HG02571 (cell line): ENCODE measurements at regions not wholly inside any gene's neighbourhood (a gene's known extent, or its start where the extent isn't known, plus 50 kb on each side); places are given as distances from the start of the nearest gene placed in this dataset.

Experiments used
- ATAC-seq: cut with Tn5 transposase; IDR thresholded peaks from one replicate; pipeline ENCODE4 v1.9.1; 2021; ENCODE audit warnings: mild to moderate bottlenecking, moderate library complexity; ENCODE audit not compliant: unreplicated experiment

- ATAC-seq, result no peak
Measured at GRCh38 chr3:176469694-176470205, 727.5 kb downstream of the TBL1XR1 start.

DNA sequence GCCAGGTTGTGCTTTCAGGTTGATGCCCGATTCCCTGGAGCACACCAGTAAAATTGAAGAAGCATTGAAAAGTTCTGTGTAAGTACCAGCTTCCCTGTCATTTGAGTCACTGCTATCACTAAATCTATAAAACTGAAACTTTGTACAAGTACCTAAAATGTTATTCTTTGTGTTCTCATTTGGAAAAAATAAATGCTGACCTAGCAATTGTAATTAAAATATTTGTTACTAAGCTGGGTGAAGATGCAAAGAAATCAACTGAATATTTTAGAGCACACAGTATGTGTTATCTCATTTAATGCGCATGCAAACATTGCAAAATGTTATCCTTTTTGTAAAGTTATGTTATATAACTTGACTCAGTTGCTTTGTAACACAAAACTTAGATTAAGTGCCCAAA lies 733.7 kb downstream of the TBL1XR1 start:
- ATAC-seq, result no peak

- ATAC-seq, result no peak
Measured at GRCh38 chr3:176447369-176447768, 749.9 kb downstream of the TBL1XR1 start.

DNA sequence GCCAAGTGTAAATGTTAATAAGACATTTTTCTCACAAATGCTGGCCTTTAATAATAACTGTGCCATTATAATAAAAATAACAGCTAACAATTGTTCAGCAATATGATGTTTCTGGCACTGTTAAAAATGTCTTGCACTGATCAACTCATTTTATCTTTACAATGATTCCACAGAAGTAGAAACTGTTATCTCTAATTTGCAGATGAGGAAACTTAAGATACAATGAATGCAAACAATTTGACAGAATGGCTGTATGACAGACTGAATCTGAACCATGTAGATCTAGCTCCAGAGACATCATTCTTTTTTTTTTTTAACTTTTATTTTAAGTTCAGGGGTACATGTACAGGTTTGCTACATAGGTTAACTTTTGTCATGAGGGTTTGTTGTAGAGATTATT lies 755.0 kb downstream of the TBL1XR1 start:
- ATAC-seq, result no peak

DNA sequence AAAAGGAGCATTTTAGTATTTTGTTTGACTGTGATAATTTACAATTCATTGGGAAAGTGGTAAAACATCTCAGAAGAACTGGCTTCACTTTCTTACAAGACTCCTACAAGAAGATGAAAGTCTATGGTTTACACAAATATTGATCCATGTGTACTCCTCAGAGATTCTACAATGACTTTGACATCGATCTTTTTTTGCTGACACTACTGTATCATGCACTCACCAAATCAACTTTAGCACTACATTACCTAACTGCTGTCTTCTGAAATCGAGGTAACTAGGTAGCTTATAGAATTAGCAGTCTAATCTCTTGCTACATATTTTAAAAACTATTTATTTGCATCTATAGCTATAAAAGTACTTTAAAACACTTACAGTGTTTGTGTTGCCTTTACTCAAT lies 757.6 kb downstream of the TBL1XR1 start:
- no peak for ATAC-seq

- no peak for ATAC-seq
Measured at GRCh38 chr3:176431991-176432390, 765.3 kb downstream of the TBL1XR1 start.

GRCh38 chr3:176431038-176431418 lies 766.3 kb downstream of the TBL1XR1 start:
- ATAC-seq, result no peak

DNA sequence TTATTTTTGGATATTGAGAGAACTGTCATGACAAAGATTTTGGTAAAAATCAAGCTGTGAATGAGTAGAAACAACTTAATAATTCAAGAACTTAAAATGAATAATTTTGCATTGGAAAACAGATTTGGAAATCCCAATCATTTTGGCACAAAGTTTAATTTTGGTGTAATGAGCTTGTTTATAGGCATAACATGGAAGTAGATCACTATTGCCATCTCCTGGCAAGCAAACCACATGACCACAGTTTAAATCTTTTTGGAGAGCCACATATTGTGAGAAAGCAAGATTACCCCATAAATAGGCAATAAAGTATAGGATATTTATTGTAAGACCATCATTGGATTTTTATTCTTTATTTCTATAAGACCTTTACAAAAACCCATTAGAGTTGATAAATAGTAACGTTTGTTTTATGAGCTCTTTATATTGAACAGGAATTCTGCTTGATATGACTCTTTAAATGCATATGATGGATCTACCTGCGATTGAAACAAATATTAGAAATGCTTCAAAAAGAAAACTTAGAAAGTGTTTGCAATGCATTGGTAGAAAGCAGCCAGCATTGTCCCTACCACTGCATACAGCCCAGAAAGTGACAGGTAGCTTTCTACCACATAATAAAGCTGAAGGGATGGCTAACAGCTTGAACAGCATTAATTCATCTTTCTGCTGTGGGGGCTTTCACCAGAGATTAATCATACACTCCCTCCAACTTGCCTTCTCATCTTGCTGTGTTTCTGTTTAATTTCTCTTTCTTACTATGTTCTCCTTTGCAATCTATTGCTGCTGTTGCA lies 766.8 kb downstream of the TBL1XR1 start:
- ATAC-seq, result no peak

GRCh38 chr3:176428552-176428951 lies 768.7 kb downstream of the TBL1XR1 start:
- no peak for ATAC-seq

DNA sequence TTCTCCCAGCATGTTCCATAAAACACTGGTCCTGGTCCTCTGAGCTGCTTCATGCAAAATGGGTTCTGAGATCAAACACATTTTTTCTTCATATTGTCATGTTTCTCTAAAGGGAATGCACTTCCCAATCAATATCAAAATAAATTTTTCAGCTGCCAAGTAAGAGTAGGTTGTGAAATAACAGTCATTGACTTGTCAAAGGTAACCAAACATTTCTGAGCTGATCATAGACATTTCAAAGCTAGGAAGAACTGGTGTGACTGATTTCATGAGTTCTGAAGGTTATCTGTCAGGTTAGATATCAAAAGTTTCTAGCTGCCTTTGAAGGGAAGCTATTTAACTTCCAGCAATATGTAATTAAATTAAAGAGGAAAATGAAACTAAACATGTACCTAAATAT lies 770.9 kb downstream of the TBL1XR1 start:
- no peak for ATAC-seq

GRCh38 chr3:176416870-176417269 lies 780.4 kb downstream of the TBL1XR1 start:
- ATAC-seq, result no peak

- ATAC-seq, result no peak
Measured at GRCh38 chr3:176415661-176416295, 781.5 kb downstream of the TBL1XR1 start.

GRCh38 chr3:176412771-176413170 lies 784.5 kb downstream of the TBL1XR1 start:
- no peak for ATAC-seq

DNA sequence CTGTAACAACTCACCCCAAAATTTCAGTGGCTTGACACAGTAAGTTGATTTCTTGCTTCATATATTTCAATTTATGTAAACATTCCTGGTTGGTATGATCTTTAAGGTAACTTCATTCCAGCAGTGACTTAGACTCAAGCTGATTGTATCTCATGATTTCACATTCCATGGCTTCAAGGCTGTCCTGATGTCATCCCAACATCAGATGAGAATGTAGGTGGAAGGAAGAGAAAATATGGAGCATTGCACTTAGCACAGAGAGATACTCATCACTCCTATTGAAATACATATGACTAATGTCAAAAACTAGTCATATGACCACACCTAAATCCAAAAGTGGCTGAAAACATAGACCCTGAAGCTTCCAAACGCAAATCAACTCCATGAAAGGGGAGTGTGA lies 793.8 kb downstream of the TBL1XR1 start:
- no peak for ATAC-seq

- ATAC-seq, result no peak
Measured at GRCh38 chr3:176401211-176401610, 796.1 kb downstream of the TBL1XR1 start.

DNA sequence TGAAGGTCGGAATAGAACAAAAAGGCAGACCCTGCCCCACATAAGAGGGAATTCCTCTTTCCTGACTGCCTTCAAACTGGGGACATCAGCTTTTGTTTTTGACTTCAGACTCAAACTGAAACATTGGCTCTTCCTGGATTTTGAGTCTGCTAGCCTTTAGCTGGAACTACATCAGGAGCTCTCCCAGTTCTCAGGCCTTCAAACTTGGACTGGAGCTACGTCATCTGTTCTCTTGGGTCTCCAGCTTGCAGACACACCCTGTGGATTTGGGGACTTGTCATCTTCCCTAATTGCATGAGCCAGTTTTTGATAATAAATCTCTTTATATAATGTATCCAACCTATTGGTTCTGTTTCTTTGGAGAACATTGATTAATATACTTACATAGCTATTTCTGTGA lies 798.1 kb downstream of the TBL1XR1 start:
- no peak for ATAC-seq

DNA sequence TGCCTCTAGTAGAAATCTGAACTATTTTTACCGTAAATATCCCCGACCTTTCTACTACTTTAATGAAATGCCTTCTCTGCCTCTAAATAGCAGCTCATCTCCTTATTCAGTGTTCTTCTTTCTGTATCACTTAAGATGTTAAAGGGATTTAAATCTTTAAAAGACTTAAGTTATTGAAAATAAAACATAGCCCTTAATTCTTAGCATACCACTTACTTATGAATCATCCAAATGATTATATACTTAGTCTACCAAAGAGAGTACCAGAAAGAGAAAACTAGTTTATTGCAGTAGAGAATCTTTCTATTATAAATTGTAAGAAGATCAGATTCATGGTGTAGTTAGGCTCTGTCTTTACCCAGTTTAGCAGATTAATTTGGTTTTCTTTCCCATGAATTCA lies 802.0 kb downstream of the TBL1XR1 start:
- ATAC-seq, result no peak

DNA sequence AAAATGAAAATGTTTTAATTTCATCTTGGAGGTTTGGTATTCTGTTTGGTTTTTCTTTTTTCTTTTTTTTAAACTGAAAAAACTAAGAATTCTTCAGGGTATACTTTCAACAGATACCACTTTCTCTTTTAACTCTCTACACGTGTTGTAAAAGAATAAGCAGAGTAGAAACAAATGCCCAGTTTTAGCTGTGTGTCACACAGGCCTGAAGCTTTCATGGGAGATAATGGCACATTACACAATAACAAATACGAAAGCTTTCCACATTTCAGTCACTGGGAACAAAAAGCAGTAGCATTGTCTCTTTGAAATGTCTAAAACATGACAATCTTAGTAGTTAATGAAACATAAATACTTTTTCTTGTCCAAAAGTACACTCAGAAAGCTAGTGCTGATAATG lies 818.5 kb downstream of the TBL1XR1 start:
- no peak for ATAC-seq

GRCh38 chr3:176376531-176376930 lies 820.8 kb downstream of the TBL1XR1 start:
- ATAC-seq, result no peak

GRCh38 chr3:176375519-176375918 lies 821.8 kb downstream of the TBL1XR1 start:
- ATAC-seq, result no peak

DNA sequence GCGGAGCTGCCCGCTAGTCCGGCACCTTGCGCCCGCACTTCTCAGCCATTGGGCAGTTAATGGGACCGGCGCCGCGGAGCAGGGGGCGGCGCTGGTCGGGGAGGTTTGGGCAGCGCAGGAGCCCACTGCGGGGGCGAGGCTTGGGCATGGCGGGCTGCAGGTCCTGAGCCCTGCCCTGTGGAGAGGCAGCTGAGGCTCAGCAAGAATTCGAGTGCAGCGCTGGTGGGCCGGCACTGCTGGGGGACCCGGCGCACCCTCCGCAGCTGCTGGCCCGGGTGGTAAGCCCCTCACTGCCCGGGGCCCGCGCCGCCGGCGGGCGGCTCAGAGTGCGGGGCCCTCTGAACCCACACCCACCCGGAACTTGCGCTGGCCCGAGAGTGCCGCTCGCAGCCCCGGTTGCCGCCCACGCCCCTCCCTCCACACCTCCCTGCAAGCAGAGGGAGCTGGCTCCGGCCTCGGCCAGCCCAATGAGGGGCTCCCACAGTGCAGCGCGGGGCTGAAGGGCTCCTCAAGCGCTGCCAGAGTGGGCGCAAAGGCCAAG lies 835.0 kb downstream of the TBL1XR1 start:
- ATAC-seq, result no peak

DNA sequence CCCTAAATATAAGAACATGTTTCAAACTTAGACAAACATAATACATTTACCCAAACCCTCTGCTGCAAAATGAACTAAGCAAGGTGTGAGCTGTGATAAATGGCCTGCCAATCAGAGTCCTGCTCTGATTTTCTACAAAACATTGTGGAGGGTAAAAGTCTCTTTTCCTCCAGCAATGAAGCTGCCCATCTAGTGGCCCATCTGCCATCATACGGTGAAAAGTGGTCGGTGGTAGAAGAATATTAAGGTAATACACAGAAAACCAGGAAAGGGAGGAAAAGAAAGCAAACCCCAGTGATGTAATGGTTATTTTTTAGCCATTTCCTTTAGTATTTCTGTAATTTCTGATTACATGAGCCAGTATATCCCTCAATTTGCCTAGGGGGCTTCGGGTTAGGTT lies 838.1 kb downstream of the TBL1XR1 start:
- ATAC-seq, result no peak
